Naive thymus-derived CD4-positive, alpha-beta T cell (primary cell): ENCODE measurements at regions not wholly inside any gene's neighbourhood (a gene's known extent, or its start where the extent isn't known, plus 50 kb on each side); places are given as distances from the start of the nearest gene placed in this dataset.

Experiments
- ATAC-seq: fragments of 150-1000 bp; cut with Tn5 transposase; 2 replicates; pipeline ENCODE4 v1.10.0; 2021; ENCODE audit warnings: mild to moderate bottlenecking, moderate library complexity
- CTCF ChIA-PET: fragments of 350-600 bp; sonication (Branson Sonifier 250); formaldehyde crosslinking; loops from one replicate; lab custom pipeline; 2021; ENCODE audit warnings: antibody characterized with exemption; lab: Charles Lee
- POLR2A ChIA-PET: fragments of 350-600 bp; sonication (Branson Sonifier 250); formaldehyde crosslinking; loops from one replicate; lab custom pipeline; 2021; ENCODE audit warnings: antibody characterized with exemption, inconsistent platforms; lab: Charles Lee
- DNase-seq, 9 donors: peaks; one replicate each; pipeline versions ENCODE4 v3.0.0 to v3.0.0-alpha.2; 2020 to 2022; ENCODE audit warnings: mixed read lengths in 1 of 9
- H3K27ac ChIP-seq: one replicate; pipeline ENCODE4 v1.7.0; 2013; ENCODE audit warnings: mild to moderate bottlenecking, low read depth, low read length, moderate library complexity
- H3K27me3 ChIP-seq, 2 donors: one replicate each; pipeline ENCODE4 v1.7.0; 2013; ENCODE audit warnings: low read length in 2 of 2, mild to moderate bottlenecking in 2 of 2, moderate library complexity in 2 of 2; ENCODE audit not compliant: control insufficient read depth in 2 of 2, insufficient read depth in 2 of 2
- H3K36me3 ChIP-seq, 3 experiments: 1 replicate in 2 of 3; 2 replicates in 1 of 3; pipeline ENCODE4 v1.7.0; 2013; ENCODE audit warnings: low read length in 3 of 3, mild to moderate bottlenecking in 3 of 3, moderate library complexity in 1 of 3; ENCODE audit not compliant: insufficient read depth in 3 of 3, control insufficient read depth in 2 of 3
- H3K4me1 ChIP-seq, 2 donors: one replicate each; pipeline ENCODE4 v1.7.0; 2013; ENCODE audit warnings: low read length in 2 of 2, mild to moderate bottlenecking in 2 of 2, moderate library complexity in 1 of 2; ENCODE audit not compliant: control insufficient read depth in 2 of 2, insufficient read depth in 2 of 2
- H3K4me3 ChIP-seq: 2 replicates; pipeline ENCODE4 v1.7.0; 2013; ENCODE audit warnings: mild to moderate bottlenecking, low read length
- H3K9me3 ChIP-seq, 3 experiments: 1 replicate in 2 of 3; 2 replicates in 1 of 3; pipeline ENCODE4 v1.7.0; 2013; ENCODE audit warnings: low read length in 3 of 3; ENCODE audit not compliant: control insufficient read depth in 2 of 3
- H3K27ac Mint-ChIP-seq, 9 donors: one replicate each; pipeline ENCODE4 v1.8.0; 2020 to 2022; ENCODE audit warnings: mixed read lengths in 9 of 9, mild to moderate bottlenecking in 8 of 9, moderate library complexity in 5 of 9, inconsistent platforms in 2 of 9
- H3K27me3 Mint-ChIP-seq, 5 donors: one replicate each; pipeline ENCODE4 v1.8.0; 2021 to 2022; ENCODE audit warnings: mixed read lengths in 5 of 5, mild to moderate bottlenecking in 1 of 5
- H3K36me3 Mint-ChIP-seq, 5 donors: one replicate each; pipeline ENCODE4 v1.8.0; 2020 to 2022; ENCODE audit warnings: mixed read lengths in 5 of 5, mild to moderate bottlenecking in 3 of 5, inconsistent platforms in 1 of 5
- H3K4me1 Mint-ChIP-seq, 7 donors: one replicate each; pipeline ENCODE4 v1.8.0; 2020 to 2022; ENCODE audit warnings: mixed read lengths in 7 of 7, mild to moderate bottlenecking in 3 of 7, inconsistent platforms in 1 of 7
- H3K4me3 Mint-ChIP-seq, 10 donors: one replicate each; pipeline ENCODE4 v1.8.0; 2020 to 2022; ENCODE audit warnings: mild to moderate bottlenecking in 10 of 10, mixed read lengths in 10 of 10, moderate library complexity in 6 of 10, inconsistent platforms in 2 of 10
- H3K9me3 Mint-ChIP-seq, 11 donors: one replicate each; pipeline ENCODE4 v1.8.0; 2020 to 2022; ENCODE audit warnings: mixed read lengths in 11 of 11, mild to moderate bottlenecking in 4 of 11, inconsistent platforms in 1 of 11, moderate library complexity in 1 of 11
- intact Hi-C, 2 donors: fragments of 100-400 bp; cut with micrococcal nuclease; formaldehyde crosslinking; loops; one replicate each; pipeline ENCODE4 v1.15.1; 2023

DNA sequence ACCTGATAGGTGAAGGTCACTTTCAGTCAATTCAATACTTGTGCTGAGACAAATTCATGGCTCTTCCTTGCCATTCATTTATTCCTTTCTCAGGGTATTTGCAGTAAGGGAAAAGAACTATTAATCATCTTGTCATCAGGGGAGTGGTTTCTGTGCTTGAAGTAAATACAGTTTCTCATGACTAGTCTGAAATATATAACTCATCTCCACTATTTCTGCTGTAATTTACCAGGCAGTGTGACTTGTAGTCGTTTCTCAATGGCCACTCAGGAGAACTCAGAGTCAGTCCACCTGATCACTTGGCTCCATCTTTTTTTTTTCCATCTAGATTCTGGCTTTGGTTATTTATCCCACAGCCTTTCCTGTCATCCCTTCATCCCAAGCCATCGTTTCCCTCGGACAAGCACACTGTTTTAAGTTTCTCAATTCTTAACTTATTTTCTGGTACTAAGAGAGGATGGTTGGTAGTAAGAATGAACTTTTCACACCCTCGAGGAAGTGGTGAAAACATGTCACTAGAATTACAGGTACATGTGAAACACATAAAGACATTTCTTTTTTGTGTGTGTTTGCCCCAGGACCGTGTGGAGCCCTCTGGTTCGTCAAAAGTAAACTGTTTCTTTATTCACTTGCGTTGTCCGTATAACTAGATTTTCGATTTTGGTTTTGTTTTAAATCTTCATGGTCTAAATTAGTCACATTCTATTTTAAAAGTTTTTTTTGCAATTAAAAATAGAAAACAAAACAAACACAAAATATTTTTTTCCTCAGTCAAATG is 620.2 kb downstream of the ZBBX start:
- no peaks in the 10 kb centered on the region for H3K4me1 Mint-ChIP-seq
- Histone ChIP-seq H3K36me3 (no peaks in the 10 kb centered on the region), H3K4me1 (no peaks in the 10 kb centered on the region), H3K27me3 (no peaks in the 10 kb centered on the region), H3K27ac (no peak overlapping the region), H3K4me3 (no peak overlapping the region), H3K9me3 (no peaks in the 10 kb centered on the region)
- POLR2A ChIA-PET, result no interaction called here
- H3K9me3 Mint-ChIP-seq, result peaks cover 3 to 25% (median 7%) of the 10 kb centered on the region in 11 donors
- H3K27ac Mint-ChIP-seq, result no peak overlapping the region
- intact Hi-C loops, result no loop called here
- no peaks in the 10 kb centered on the region for H3K36me3 Mint-ChIP-seq
- DNase-seq (no peak), ATAC-seq (no peak)
- H3K27me3 Mint-ChIP-seq, result no peaks in the 10 kb centered on the region
- CTCF ChIA-PET, result no interaction called here
- H3K4me3 Mint-ChIP-seq, result no peak overlapping the region

DNA sequence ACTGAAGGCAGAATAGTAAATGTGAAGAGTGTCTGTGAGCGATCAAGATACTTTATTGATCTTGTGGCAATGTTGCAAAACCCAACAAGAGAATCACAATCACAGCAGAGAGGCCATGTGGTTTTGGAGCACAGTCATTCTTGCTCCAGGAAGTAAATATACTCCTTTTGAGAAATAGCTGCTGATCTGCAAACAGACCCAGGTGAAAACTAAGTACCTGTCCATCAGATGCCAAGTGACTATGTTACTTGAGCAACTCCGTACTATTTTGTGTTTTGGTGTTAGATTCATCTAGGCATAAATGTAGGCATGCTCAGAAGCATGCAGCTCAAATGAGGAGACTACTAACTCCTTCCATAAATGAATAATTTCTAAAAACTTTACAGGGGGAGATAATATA is 627.9 kb downstream of the ZBBX start:
- POLR2A ChIA-PET, result no interaction called here
- no peak for ATAC-seq

DNA sequence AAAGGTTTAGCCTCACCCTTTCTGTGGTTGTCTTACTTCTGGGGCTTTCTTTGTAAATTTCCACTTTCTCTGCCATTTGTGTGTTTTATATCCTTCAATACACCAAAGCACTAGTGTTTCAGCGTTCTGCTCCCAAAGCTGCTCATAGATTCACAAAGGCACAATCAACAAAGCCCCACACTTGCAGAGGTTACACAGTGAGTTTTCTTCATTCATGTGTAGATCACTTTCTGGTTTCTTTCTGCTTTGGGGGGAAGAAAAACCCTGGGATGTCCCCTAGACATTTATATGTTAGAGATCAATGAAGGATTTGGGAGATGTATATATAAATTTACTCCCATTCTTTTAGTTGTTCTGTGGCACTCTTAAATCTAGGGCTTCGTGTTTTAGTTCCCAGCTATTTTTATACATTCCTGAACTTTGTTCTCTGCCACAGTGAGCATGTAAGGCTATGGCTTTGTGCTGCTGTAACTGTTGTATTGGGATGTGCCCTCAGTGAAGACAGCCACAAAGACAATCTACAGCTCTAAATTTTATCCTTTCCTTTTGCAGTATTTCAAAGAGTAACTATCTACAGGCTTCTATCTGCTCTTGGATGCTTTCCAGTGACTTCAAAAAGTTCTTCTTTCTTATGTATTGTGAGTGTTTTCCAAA is 636.5 kb downstream of the ZBBX start:
- no peaks in the 10 kb centered on the region for H3K9me3 ChIP-seq
- H3K27ac ChIP-seq, result no peak overlapping the region
- Mint-ChIP-seq H3K27ac (no peak overlapping the region), H3K27me3 (no peaks in the 10 kb centered on the region), H3K36me3 (no peaks in the 10 kb centered on the region), H3K9me3 (peaks cover 0 to 9% (median 4%) of the 10 kb centered on the region in 11 donors), H3K4me1 (no peaks in the 10 kb centered on the region), H3K4me3 (no peak overlapping the region)
- DNase-seq (no peak), ATAC-seq (no peak)
- H3K4me1 ChIP-seq, result no peaks in the 10 kb centered on the region
- intact Hi-C loops, result no loop called here
- POLR2A ChIA-PET, result no interaction called here
- H3K27me3 ChIP-seq, result no peaks in the 10 kb centered on the region
- CTCF ChIA-PET, result no interaction called here
- no peak overlapping the region for H3K4me3 ChIP-seq
- no peaks in the 10 kb centered on the region for H3K36me3 ChIP-seq

More for the DNA sequence above, 627.9 kb downstream of the ZBBX start:
- H3K36me3 ChIP-seq, result no peaks in the 10 kb centered on the region
- no peak overlapping the region for H3K27ac ChIP-seq
- H3K27me3 ChIP-seq, result no peaks in the 10 kb centered on the region
- H3K4me3 ChIP-seq, result no peak overlapping the region
- no peaks in the 10 kb centered on the region for H3K4me1 ChIP-seq
- peaks cover 3 to 27% (median 14%) of the 10 kb centered on the region in 11 donors for H3K9me3 Mint-ChIP-seq
- no peaks in the 10 kb centered on the region for H3K4me1 Mint-ChIP-seq
- H3K27me3 Mint-ChIP-seq, result no peaks in the 10 kb centered on the region
- no peak overlapping the region for H3K4me3 Mint-ChIP-seq
- peaks cover 0 to 3% (median 0%) of the 10 kb centered on the region in 3 experiments for H3K9me3 ChIP-seq
- CTCF ChIA-PET, result no interaction called here
- peaks cover 0 to 5% (median 0%) of the 10 kb centered on the region in 5 donors for H3K36me3 Mint-ChIP-seq
- DNase-seq, result no peak
- intact Hi-C loops, result no loop called here
- H3K27ac Mint-ChIP-seq, result no peak overlapping the region

DNA sequence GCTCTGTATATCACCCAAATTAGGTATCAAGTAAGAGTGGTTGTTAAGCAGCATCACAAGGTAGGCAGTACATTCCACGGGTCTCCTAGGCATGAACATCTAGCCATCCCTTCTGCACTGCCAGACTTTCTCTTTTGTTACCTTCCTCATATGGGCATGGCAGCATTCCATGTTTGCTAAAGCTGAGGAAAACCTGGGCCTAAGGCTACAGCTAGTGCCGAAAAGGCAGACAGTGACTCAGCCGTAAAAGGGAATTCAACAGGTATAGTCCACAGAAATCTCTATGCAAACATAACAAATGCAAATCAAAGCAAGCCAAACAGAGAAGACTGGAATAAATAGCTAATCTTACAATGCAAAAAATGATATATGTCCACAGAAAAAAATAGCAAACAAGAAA is 645.4 kb downstream of the ZBBX start:
- no peaks in the 10 kb centered on the region for H3K27me3 ChIP-seq
- H3K4me1 ChIP-seq, result no peaks in the 10 kb centered on the region
- H3K4me3 ChIP-seq, result no peak overlapping the region
- Mint-ChIP-seq H3K27me3 (no peaks in the 10 kb centered on the region), H3K9me3 (peaks cover 0 to 13% (median 3%) of the 10 kb centered on the region in 11 donors), H3K4me3 (no peak overlapping the region), H3K36me3 (no peaks in the 10 kb centered on the region), H3K27ac (no peak overlapping the region), H3K4me1 (no peaks in the 10 kb centered on the region)
- POLR2A ChIA-PET, result no interaction called here
- intact Hi-C loops, result no loop called here
- DNase-seq, result no peak
- H3K9me3 ChIP-seq, result no peaks in the 10 kb centered on the region
- no peak overlapping the region for H3K27ac ChIP-seq
- CTCF ChIA-PET, result no interaction called here
- H3K36me3 ChIP-seq, result no peaks in the 10 kb centered on the region
- no peak for ATAC-seq

DNA sequence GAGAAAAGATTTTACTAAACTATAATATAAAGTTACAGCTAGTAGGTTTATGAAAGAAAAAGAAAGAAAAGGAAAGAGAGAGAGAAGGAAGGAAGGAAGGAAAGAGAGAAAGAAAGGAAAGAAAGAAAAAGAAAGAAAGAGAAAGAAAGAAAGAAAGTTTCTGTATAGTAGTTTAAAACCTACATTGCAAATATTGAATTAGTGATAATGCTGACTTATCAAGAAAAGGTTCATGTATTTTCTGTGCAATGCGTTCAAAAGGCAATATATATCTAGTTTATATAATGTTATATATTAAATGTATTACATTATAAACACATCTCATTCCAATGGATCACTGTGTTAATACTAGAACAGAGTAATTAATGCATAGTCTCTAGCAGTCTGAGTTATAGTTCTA is 648.4 kb downstream of the ZBBX start:
- H3K4me1 Mint-ChIP-seq, result no peaks in the 10 kb centered on the region
- no peak for DNase-seq
- intact Hi-C loops, result no loop called here
- H3K27ac ChIP-seq, result no peak overlapping the region
- H3K9me3 ChIP-seq, result no peaks in the 10 kb centered on the region
- no peaks in the 10 kb centered on the region for H3K36me3 Mint-ChIP-seq
- no peak overlapping the region for H3K4me3 ChIP-seq
- no peaks in the 10 kb centered on the region for H3K4me1 ChIP-seq
- no peaks in the 10 kb centered on the region for H3K27me3 Mint-ChIP-seq
- H3K36me3 ChIP-seq, result no peaks in the 10 kb centered on the region
- H3K4me3 Mint-ChIP-seq, result no peak overlapping the region
- no peaks in the 10 kb centered on the region for H3K27me3 ChIP-seq
- no peak for ATAC-seq
- H3K27ac Mint-ChIP-seq, result no peak overlapping the region
- CTCF ChIA-PET, result no interaction called here
- peaks cover 0 to 18% (median 2%) of the 10 kb centered on the region in 11 donors for H3K9me3 Mint-ChIP-seq
- POLR2A ChIA-PET, result no interaction called here

DNA sequence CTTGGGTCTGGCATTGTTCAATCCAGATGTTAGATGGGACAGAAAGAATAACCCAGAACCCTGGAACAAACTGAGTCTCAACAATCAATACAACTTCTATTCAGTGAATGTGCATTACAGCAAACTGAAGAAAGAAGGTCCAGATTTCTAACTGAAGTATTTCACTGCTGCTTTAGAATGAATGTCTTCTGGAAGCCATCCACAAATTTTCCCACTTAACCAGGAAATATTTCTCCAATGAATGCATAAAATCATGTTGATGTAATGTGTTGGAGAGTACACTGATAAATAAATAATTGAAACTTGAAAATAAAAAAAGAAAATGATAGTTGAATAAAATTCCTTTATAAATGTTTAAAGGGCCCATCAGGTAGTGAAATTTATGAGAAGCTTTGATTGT is 658.6 kb downstream of the ZBBX start:
- Histone ChIP-seq H3K4me3 (no peak overlapping the region), H3K27me3 (no peaks in the 10 kb centered on the region), H3K9me3 (no peaks in the 10 kb centered on the region), H3K27ac (no peak overlapping the region), H3K4me1 (no peaks in the 10 kb centered on the region), H3K36me3 (no peaks in the 10 kb centered on the region)
- Mint-ChIP-seq H3K36me3 (no peaks in the 10 kb centered on the region), H3K4me1 (no peaks in the 10 kb centered on the region), H3K27ac (no peak overlapping the region), H3K9me3 (peaks cover 0 to 23% (median 8%) of the 10 kb centered on the region in 11 donors), H3K27me3 (no peaks in the 10 kb centered on the region), H3K4me3 (no peak overlapping the region)
- ATAC-seq, result no peak
- no peak for DNase-seq
- intact Hi-C loops, result no loop called here
- POLR2A ChIA-PET, result no interaction called here
- CTCF ChIA-PET, result no interaction called here

DNA sequence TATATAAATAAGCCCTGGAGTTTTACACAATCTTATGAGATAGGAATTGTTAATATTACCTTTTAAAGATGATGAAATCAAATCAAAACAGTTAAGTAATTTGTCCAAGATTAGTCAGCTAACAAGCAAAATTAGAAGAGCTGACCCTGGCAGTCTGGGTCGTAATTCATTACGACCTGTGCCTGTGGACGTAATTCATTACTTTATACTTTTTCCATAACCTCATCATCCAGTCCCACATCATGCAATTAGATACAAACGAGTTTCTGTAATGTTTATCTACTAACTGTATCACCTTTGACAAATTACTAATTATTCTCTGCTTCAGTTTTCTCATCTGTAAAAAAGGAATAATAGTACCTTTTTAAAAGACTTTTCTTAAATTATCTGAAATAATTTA is 665.9 kb downstream of the ZBBX start:
- ATAC-seq (no peak), DNase-seq (no peak)
- Histone ChIP-seq H3K4me1 (no peaks in the 10 kb centered on the region), H3K4me3 (no peak overlapping the region), H3K9me3 (no peaks in the 10 kb centered on the region), H3K27ac (no peak overlapping the region), H3K36me3 (no peaks in the 10 kb centered on the region), H3K27me3 (no peaks in the 10 kb centered on the region)
- Mint-ChIP-seq H3K4me1 (no peaks in the 10 kb centered on the region), H3K9me3 (peaks cover 0 to 23% (median 3%) of the 10 kb centered on the region in 11 donors), H3K27ac (no peak overlapping the region), H3K4me3 (no peak overlapping the region), H3K36me3 (no peaks in the 10 kb centered on the region), H3K27me3 (no peaks in the 10 kb centered on the region)
- ChIA-PET CTCF (no interaction called here), POLR2A (no interaction called here)
- intact Hi-C loops, result no loop called here
